ENCODE measurements at regions not wholly inside any gene's neighbourhood (a gene's known extent, or its start where the extent isn't known, plus 50 kb on each side); places are given as distances from the start of the nearest gene placed in this dataset.

- DNase-seq: no peak
Measured at GRCh38 chr18:32621034-32621433, 150.4 kb upstream of the GAREM1 start.

DNA sequence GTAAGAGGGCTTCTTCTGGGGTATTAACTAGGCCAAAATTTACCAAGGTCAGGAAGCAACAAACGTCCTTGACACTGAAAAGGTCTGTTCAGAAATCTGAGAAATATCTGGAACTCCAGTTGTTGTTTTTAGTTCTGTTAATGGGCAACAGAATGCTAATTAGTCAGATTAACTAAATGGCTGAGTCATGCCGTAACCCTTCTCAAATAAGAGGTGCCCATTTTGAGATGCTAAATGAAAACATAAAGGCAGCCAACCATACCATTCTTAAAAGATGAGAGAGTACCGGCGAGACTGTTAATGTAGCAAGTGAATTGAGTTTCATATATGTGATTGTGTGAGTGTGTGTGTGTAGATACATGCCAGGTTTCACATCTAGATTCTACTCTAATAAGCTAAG is 147.9 kb upstream of the GAREM1 start:
- DNase-seq: no peak

GRCh38 chr18:32613821-32614220 is 143.1 kb upstream of the GAREM1 start:
- no peak for DNase-seq

DNA sequence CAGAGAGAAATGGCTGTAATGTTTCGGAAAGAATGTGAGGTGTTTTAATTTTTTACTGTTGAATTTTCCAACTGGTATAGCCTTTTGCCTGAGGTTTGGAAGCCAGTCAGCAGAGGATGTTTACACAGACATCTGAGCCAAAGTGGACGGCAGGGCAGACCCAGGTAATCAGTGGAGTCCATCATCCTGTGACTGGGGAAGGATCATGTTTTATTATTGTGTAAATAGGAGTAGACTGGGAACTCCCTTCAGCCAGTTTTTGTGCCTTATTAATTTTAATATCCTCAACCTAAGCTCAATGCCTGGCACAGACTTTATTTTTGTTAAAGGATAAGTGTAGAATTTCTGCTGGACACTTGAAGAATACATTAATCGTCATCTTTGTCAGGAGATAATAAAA is 142.0 kb upstream of the GAREM1 start:
- DNase-seq: no peak

DNA sequence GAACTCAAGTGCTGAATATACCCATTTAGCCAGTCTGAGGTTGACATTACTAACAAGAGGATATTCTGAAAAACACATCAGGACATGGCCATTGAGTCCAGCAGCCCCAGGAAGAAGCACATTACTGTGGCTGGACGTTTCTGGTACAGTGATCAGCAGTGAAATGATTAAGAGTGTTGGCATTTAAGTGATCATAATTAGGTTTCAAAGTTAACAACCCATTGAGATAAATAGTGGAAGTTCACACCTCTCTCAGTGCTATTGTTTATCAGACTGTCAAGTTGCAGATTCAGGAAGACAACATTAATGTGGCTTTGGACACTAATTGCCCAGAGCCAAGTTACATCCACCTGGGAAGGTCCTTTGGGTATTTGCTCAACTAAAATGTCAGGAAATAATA is 139.5 kb upstream of the GAREM1 start:
- no peak for DNase-seq

DNA sequence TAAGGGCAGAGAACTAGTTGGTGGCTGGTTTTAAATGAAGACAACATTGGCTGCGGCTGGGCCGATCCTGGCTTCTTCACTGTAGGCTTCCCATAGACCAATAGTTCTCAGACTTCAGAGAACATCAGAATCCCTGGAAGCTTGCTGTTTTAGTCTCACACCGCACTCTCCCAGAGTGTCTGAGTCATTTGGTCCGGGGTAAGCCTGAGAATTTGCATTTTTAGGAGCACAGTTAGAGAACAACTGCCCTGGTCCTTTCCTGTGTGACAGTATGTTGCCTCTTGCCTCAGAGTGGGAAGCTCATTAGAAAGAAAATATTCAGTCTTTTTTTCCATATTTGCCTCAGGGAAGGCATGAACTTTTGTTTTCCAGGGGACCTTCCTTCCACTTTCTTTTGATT is 137.1 kb upstream of the GAREM1 start:
- no peak for DNase-seq

DNA sequence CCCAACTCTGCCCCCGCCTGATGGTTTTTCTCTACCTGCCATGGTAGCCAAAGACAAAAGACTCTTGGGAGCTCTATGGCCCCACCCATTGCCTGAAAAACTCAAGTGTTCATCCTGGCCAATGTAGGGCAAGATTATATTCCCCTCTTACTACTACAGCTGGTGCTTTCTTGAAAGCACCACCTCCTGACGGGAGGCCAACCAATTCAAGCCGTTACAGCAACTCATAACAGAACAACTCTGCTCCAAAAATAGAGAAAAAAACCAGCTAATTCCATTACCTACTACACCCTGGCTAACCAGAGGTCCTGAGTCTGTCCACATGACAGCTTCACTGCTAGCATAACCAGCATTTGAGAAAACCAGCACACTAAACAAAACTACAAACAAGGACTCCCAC is 127.5 kb upstream of the GAREM1 start:
- DNase-seq: no peak

GRCh38 chr18:32596501-32596900 is 125.8 kb upstream of the GAREM1 start:
- no peak for DNase-seq

- DNase-seq: no peak
Measured at GRCh38 chr18:32595832-32596231, 125.2 kb upstream of the GAREM1 start.

DNA sequence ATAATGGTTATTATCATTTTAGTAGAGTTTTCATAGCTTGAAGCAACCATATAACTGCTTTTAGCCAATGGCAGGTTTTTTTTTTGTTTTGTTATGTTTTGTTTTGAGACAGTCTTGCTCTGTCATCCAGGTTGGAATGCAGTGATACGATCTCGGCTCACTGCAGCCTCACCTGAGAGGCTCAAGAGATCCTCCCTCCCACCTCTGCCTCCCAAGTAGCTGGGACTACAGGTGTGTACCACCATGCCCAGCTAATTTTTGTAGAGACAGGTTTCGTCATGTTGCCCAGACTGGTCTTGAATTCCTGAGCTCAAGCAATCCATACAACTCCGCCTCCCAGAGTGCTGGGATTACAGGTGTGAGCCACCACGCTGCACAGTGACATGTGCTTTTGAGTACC is 117.5 kb upstream of the GAREM1 start:
- no peak for DNase-seq

GRCh38 chr18:32583431-32583830 is 112.7 kb upstream of the GAREM1 start:
- no peak for DNase-seq

- DNase-seq: no peak
Measured at GRCh38 chr18:32582455-32582854, 111.8 kb upstream of the GAREM1 start.

GRCh38 chr18:32577561-32577960 is 106.9 kb upstream of the GAREM1 start:
- no peak for DNase-seq

DNA sequence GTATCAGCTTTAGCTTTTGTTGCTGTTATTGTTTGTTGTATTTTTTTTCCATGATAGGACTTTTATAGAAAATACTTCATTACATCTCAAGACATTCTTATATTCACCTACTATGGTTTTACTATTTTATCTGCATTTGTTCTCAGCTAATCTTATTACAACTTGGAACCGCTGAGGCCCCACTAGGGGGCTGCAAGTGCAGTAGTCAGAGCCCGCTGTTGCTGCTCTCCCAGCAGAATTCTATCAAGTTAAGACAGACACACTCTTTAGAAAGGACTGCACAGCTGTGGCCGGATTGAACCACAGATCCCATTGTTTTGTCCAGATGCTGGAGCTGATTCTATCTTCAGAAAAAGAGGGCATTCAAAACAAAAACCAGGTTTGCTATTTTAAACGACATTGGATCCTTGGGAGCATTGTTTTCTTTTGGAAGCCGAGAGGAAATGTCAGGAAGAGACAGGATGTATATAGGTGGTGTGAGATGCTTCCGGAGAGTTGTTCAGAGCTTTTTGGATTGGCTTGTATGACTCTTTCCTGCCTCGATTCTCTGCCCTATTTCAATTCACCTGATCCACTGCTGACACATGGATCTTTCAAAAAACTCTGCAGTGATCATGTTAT is 105.7 kb upstream of the GAREM1 start:
- no peak for DNase-seq

- no peak for DNase-seq
Measured at GRCh38 chr18:32566960-32567359, 96.3 kb upstream of the GAREM1 start.

DNA sequence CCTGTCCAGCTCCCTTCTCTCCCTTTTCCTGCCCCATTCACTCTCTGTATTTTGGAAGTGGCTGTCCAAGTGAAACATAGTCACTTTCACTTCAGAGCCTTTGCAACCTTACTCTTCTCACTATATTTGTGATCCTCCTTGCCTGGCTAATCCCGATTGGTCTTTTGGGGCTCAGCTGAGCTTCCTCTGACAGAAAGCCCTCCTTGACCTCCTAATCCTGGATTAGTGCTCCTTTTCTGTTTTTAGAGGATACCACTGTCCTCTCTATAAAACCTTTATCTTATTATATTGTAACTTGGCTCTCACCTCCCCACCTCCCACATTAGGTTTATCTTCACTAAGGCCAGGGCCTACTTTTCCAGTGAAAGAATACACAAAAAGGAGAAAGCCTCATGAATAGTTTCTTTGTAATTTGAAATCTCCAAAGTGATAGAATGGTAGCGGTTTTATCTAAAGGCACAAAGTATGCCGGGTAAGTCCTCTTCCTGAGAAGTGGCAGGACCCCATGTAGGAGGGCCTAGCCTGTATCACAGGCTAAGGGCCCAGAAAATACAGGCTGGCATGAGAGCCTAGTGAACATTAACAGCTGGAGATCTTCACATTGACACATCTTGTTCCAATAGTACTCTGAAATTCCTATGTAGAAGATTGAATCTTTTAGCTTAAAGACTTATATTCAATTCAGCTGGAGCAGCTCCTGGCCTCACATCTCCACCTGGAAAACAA is 83.1 kb upstream of the GAREM1 start:
- DNase-seq: no peak

- no peak for DNase-seq
Measured at GRCh38 chr18:32553174-32553573, 82.5 kb upstream of the GAREM1 start.

DNA sequence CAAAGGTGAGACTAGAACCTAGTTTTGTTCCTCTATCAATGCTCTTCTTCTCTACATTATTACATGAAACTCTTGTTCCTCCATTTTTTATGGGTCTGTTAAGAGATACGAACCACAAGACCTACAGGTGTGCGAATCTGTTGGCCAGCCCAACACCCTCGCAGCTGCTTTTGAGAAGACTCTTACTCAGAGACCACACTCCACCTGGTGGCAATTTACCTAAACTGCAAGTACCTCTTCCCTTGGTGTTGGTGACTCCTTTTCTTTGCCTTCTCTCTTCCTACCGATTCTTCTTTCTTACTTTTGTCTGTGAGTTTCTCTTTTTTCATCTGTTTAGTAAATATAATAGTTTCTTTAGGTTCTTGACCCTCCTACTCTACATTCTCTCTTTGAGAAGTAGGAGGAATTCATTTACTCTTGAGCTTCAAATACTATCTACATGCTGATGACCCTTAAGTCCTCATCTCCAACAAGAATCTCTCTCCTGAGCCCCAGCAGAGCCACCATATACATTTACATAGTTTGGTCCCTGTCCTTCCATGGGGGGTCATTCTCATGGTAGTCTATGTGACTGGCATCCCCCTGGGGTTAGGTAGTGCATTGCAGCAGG is 81.8 kb upstream of the GAREM1 start:
- DNase-seq: peak; percentile 59

DNA sequence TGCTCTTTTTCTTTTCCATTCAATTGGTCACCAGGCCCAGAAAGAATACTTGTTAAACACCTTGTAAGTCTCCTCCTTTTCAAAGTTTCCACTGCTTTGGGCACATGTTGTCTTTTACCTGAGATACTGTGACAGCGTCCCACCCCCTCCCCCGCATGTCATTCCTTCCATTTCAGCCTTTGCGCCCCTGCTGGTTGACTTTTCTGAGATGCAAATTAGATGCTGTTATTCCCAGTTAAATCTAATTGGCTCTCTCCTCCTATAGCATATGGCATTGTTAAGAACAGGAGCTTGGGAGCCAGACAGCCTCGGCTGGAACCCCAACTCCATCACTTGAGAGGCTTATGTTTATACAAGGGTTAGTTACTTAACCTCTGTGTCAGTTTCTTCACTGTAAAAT is 80.3 kb upstream of the GAREM1 start:
- DNase-seq: no peak

DNA sequence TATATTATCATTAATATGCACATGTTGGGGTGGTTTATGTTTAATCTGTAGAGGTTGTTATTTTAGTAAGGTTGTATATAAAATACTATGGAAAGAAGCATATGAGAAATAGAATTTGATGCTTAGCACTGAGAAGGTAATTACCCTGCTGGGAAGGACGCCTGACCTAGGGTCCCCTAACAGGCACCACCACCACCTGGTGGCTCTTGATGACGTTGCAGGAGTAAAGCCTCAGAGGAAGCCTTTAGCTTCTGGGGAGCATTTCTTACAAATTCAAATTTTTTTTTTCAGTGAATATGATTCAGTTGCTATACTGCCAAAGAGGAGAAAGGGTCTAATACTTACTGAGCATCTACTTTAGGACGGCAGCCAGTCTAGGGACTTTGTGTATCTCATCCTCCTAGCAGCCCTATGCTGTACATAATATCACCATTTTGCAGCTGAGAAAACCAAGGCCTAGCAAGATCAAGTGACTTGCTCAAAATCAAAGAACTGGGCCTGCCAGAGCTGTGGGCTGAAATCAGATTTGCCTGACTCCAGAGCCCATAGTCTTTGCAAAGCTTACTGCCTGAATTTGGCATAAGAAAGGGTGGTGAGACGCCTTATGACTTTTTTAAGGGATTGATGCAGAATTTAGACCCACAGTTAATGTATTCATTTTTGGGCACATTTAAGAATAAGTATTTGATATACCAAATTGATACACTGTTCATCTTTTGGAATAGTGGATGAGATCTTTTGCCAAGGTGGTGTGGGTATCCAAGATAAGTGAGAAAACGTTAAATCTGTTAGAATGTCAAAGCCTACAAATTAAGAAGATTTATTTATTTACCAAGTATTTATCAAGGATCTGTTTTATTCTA is 78.8 kb upstream of the GAREM1 start:
- peak; percentile 13 for DNase-seq

DNA sequence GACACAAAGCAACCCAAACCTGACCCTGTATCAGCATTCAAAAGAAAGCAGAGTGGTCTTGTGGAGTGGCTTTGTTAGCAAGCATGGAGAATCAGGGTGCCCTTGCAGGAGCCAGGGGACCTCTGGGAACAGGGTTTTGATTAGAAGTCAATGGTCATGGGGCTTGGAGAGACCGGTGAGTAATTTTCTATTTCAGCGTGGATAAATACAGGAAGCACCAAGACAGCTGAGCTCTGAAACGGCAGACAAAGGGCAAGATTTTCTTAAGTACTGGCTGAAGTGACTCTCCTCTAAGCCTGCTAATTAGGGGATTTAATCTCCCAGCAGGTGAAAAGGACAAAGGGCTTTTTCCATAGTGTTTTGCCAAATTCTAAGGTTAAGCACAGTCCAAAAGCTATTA is 78.0 kb upstream of the GAREM1 start:
- no peak for DNase-seq

DNA sequence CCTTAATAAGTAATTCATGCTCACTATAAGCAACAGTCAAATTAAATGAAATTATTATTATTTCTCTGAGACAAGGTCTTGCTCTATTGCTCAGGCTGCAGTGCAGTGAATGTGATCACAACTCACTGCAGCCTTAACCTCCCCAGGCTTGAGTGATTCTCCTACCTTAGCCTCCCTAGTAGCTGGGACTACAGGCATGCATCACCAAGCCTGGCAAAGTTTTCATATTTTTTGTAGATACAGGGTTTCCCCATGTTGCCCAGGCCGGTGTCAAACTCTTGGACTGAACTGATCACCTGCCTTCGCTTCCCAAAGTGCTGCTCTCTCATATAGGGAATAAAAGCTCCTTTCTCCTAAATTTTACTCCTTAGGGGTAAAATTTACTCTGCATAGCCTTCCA is 74.9 kb upstream of the GAREM1 start:
- no peak for DNase-seq

DNA sequence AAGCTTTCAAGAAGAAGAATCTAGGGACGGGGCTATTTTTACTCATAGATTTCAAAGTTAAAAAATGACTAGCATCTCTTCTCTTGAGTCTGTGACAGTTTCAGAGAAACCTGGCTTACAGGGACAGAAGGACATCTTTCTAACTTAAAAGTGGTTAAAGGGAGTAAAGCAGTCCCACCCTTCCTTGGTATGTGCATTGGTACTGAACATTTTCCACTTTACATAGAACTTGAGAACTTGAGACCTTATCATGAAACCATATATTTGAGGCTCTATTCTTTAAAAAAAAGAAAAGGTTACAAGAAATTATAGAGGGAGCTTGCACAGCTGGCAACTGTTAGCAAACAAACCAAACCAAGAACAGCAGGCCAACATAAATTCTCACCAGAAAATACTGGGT is 73.4 kb upstream of the GAREM1 start:
- no peak for DNase-seq
